ENCODE measurements at regions not wholly inside any gene's neighbourhood (a gene's known extent, or its start where the extent isn't known, plus 50 kb on each side); places are given as distances from the start of the nearest gene placed in this dataset.
A peak's percentile ranks its signal among the peaks of the same experiment; 100 is the strongest.

DNA sequence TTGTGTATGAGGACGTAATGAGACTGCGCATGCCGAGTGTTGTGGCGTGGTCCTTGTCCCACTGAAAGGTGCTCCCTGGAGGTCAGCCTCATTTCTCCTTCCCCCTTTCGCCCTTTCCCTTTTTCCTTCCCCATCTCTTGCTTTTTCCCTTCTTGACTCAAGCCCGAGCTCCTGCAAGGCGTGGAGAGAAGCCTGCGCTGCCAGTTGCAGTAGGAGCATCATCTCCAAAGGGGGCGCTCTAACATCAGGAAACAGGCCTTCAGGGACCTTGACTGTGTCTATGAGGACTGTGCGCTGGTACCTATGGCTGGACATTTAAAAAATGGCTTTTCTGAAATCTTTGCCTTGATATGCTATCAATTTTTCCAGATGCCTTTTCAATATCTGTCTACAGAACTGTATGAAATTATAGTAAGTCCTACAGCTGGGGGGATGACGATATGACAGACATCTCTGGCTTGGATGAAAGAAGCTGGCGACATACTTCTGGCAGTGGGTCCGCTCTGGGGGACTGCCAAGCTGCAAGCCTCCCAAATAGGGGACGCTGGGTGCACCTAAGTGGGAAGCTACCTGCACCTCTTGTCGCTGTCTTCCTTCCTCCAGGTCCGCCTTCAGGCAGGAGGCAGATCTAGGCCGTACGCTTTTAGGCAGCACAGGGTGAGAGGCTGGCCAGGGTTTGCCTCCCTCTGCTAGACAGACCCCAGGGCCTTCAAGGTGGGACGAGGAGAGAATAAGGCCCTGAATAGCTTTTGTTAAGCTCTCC is 96.5 kb downstream of the NXPE2 start:
- no peak overlapping the region for H3K4me3 ChIP-seq (replicated peaks; ENCODE audit: low read depth, low read length)
- DNase-seq (ENCODE audit: extremely low read depth, insufficient read length), result no peak
- TF ChIP-seq, protein P1, sequence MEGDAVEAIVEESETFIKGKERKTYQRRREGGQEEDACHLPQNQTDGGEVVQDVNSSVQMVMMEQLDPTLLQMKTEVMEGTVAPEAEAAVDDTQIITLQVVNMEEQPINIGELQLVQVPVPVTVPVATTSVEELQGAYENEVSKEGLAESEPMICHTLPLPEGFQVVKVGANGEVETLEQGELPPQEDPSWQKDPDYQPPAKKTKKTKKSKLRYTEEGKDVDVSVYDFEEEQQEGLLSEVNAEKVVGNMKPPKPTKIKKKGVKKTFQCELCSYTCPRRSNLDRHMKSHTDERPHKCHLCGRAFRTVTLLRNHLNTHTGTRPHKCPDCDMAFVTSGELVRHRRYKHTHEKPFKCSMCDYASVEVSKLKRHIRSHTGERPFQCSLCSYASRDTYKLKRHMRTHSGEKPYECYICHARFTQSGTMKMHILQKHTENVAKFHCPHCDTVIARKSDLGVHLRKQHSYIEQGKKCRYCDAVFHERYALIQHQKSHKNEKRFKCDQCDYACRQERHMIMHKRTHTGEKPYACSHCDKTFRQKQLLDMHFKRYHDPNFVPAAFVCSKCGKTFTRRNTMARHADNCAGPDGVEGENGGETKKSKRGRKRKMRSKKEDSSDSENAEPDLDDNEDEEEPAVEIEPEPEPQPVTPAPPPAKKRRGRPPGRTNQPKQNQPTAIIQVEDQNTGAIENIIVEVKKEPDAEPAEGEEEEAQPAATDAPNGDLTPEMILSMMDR (IDR thresholded peaks at IDR 0.05; ENCODE audit: insufficient read depth, low read length, poor library complexity, severe bottlenecking), result peak; percentile 78

DNA sequence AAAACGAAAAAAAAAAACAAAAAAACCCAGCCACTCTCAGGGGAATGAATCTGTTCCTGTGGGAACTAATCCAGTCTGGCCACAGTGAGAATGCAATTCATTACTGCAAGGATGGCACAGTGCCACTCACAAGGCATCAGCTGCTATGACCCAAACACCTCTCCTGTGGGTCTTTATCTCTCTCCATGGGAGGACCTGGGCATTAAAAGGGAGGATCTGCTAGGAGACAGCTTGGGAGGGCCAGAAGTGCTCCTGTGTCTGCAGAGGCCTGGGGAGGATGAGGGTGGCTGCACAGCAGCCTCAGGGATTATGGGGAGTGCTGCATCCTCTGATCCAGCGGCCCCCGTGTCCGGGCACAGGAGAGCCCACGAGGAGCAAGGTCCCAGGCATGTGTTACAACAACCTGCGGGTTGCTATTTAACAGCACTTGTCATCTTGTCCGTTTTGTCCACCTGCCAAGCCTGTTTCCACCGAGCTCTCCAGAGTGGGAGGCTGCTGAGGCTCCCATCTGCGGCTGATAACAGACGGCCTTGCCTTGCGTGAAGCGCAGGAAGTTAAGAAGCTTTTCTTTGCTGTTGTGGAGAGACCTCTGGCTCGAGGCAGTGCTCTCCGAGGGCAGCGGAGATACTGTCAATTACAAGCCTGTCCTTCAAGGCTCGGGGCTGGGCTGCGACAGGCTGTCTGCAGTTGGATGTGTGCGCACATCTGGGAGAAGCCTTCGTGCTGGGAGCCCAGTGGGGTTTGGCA is 97.7 kb downstream of the NXPE2 start:
- TF ChIP-seq, protein P1 (IDR thresholded peaks at IDR 0.05; ENCODE audit: insufficient read depth, low read length, poor library complexity, severe bottlenecking), result no peak
- no peaks in the 10 kb centered on the region for H3K27me3 ChIP-seq (replicated peaks; ENCODE audit: control insufficient read depth, insufficient read depth, low read length)
- no peak for DNase-seq (ENCODE audit: extremely low read depth, insufficient read length)
- H3K36me3 ChIP-seq (ENCODE audit: control insufficient read depth, insufficient read depth, low read length), result no peaks in the 10 kb centered on the region
- H3K4me3 ChIP-seq (replicated peaks; ENCODE audit: low read depth, low read length), result no peak overlapping the region

More for the DNA sequence above, 96.5 kb downstream of the NXPE2 start:
- Histone ChIP-seq H3K36me3 (ENCODE audit: control insufficient read depth, insufficient read depth, low read length) (no peaks in the 10 kb centered on the region), H3K27me3 (replicated peaks; ENCODE audit: control insufficient read depth, insufficient read depth, low read length) (no peaks in the 10 kb centered on the region)

DNA sequence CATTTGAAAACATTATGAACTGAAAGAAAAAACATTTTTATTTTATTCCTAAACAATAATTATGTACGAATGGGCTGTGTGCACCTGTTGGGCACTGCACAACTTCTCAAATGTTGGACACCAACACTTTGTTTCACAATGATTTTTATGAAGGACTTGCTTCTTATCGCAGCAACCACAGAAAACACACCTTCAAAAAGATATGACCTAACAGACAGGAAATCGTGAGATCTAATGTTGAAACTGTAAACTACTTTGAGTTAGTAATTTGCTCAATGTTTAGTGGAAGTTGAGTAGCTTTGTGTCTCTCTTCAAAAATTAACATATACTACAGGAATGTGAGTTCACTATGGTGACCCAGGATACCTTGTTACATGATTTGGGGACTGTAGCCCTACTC is 98.6 kb downstream of the NXPE2 start:
- Histone ChIP-seq H3K27me3 (replicated peaks; ENCODE audit: control insufficient read depth, insufficient read depth, low read length) (no peaks in the 10 kb centered on the region), H3K36me3 (ENCODE audit: control insufficient read depth, insufficient read depth, low read length) (no peaks in the 10 kb centered on the region), H3K4me3 (replicated peaks; ENCODE audit: low read depth, low read length) (no peak overlapping the region)
- no peak for DNase-seq (ENCODE audit: extremely low read depth, insufficient read length)
- TF ChIP-seq, protein P1 (IDR thresholded peaks at IDR 0.05; ENCODE audit: insufficient read depth, low read length, poor library complexity, severe bottlenecking), result no peak

DNA sequence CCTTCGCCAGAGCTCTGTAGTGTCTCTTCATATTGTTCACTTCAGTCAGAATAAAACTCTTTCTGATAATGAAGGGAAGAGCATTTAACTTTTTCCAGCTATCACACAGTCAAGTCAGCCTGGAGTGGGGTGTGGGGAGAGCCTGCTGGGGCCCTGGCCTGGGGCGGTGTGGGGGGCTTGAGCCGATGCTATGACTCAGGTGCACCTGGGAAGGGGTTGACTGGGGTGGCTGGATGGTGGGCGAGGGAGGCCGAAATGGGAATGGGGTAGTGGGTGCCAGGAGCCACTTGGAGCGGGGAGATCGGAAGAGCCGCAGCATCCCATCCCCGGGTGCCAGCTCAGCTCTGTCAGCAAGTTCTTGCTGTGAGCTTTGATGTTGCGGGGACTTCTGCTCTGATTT is 100.9 kb downstream of the NXPE2 start:
- TF ChIP-seq, protein P1 (IDR thresholded peaks at IDR 0.05; ENCODE audit: insufficient read depth, low read length, poor library complexity, severe bottlenecking), result no peak
- Histone ChIP-seq H3K36me3 (ENCODE audit: control insufficient read depth, insufficient read depth, low read length) (no peaks in the 10 kb centered on the region), H3K27me3 (replicated peaks; ENCODE audit: control insufficient read depth, insufficient read depth, low read length) (peaks cover 1% of the 10 kb centered on the region; the same call in 1 of the 2 replicates), H3K4me3 (replicated peaks; ENCODE audit: low read depth, low read length) (no peak overlapping the region)
- DNase-seq (ENCODE audit: extremely low read depth, insufficient read length), result no peak

DNA sequence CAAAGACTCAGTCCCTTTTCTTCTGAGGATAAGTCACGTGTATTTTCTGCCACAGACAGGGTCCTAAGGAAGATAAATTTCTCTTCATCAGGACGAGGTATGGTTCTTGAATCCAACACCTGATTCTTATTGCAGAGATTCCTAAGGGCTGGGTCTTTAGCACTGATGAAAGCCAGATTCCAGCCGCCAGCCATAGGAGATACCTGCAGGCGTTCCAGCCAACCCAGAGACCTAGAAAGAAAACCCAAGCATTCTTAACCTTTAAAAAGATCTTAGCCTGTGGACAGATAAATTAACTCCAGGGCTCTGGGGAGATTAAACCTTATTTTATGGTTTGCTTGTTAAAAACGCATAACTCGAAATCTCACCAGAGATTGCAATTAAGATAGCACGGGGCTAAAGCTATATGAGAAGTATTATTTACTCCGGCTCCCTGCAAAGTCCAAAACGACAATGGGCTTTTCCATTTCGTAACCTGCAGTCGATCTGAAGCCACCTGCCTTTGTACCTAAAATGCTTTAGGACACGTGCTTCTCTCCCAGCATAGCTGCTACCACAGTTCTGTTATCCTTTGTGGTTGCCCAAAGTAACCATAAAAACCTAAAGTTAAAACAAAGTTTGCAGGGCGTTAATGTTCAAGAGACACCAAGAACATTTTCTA is 104.5 kb downstream of the NXPE2 start:
- TF ChIP-seq, protein P1 (IDR thresholded peaks at IDR 0.05; ENCODE audit: insufficient read depth, low read length, poor library complexity, severe bottlenecking), result no peak
- Histone ChIP-seq H3K4me3 (replicated peaks; ENCODE audit: low read depth, low read length) (no peak overlapping the region), H3K36me3 (ENCODE audit: control insufficient read depth, insufficient read depth, low read length) (no peaks in the 10 kb centered on the region), H3K27me3 (replicated peaks; ENCODE audit: control insufficient read depth, insufficient read depth, low read length) (peaks cover 1% of the 10 kb centered on the region)
- DNase-seq (ENCODE audit: extremely low read depth, insufficient read length), result no peak
